Activated B cell treated with CpG ODN at 0.5 μM for 24 hours (primary cell): ENCODE measurements at regions not wholly inside any gene's neighbourhood (a gene's known extent, or its start where the extent isn't known, plus 50 kb on each side); places are given as distances from the start of the nearest gene placed in this dataset.

Experiments used
- ATAC-seq: fragments of 200-7000 bp; cut with Tn5 transposase; one replicate; pipeline ENCODE4 v1.10.0; 2021; ENCODE audit warnings: low read depth, mild to moderate bottlenecking, moderate library complexity
- CTCF ChIA-PET: fragments of 350-600 bp; sonication (Branson Sonifier 250); formaldehyde crosslinking; loops from one replicate; lab custom pipeline; 2021; ENCODE audit warnings: antibody characterized with exemption; lab: Charles Lee
- POLR2A ChIA-PET: fragments of 350-600 bp; sonication (Branson Sonifier 250); formaldehyde crosslinking; loops from one replicate; lab custom pipeline; 2021; ENCODE audit warnings: antibody characterized with exemption; lab: Charles Lee
- DNase-seq: peaks from one replicate; pipeline ENCODE4 v3.0.0; 2022
- H3K27ac Mint-ChIP-seq: one replicate; pipeline ENCODE4 v1.8.0; 2020; ENCODE audit warnings: mixed read lengths
- H3K27me3 Mint-ChIP-seq: one replicate; pipeline ENCODE4 v1.8.0; 2021; ENCODE audit warnings: mixed read lengths
- H3K36me3 Mint-ChIP-seq: one replicate; pipeline ENCODE4 v1.8.0; 2021; ENCODE audit warnings: low read depth, mixed read lengths
- H3K4me1 Mint-ChIP-seq: one replicate; pipeline ENCODE4 v1.8.0; 2021; ENCODE audit warnings: mixed read lengths
- H3K4me3 Mint-ChIP-seq: one replicate; pipeline ENCODE4 v1.8.0; 2020; ENCODE audit warnings: mild to moderate bottlenecking, mixed read lengths
- H3K9me3 Mint-ChIP-seq: one replicate; pipeline ENCODE4 v1.8.0; 2020; ENCODE audit warnings: mixed read lengths
- CTCF ChIP-seq: fragments of 200-600 bp; IDR thresholded peaks from one replicate; pipeline ENCODE4 v1.8.0; 2022; ENCODE audit warnings: antibody characterized with exemption, mild to moderate bottlenecking
- intact Hi-C: fragments of 100-400 bp; cut with micrococcal nuclease; formaldehyde crosslinking; loops from one replicate; pipeline ENCODE4 v1.15.1; 2024

- CTCF ChIA-PET, result no interaction called here
- intact Hi-C loops, result no loop called here
- no peak overlapping the region for H3K27ac Mint-ChIP-seq
- H3K36me3 Mint-ChIP-seq, result no peaks in the 10 kb centered on the region
- H3K4me1 Mint-ChIP-seq, result no peaks in the 10 kb centered on the region
- DNase-seq (no peak), ATAC-seq (no peak)
- TF ChIP-seq CTCF, result no peak
- H3K4me3 Mint-ChIP-seq, result no peak overlapping the region
- H3K27me3 Mint-ChIP-seq, result no peaks in the 10 kb centered on the region
- H3K9me3 Mint-ChIP-seq, result no peaks in the 10 kb centered on the region
- POLR2A ChIA-PET, result no interaction called here
These were observed 366.1 kb downstream of the FBXO8 start for GRCh38 chr4:173917255-173917960.

- POLR2A ChIA-PET, result no interaction called here
- Mint-ChIP-seq H3K9me3 (no peaks in the 10 kb centered on the region), H3K36me3 (no peaks in the 10 kb centered on the region), H3K27ac (no peak overlapping the region), H3K27me3 (no peaks in the 10 kb centered on the region), H3K4me3 (no peak overlapping the region), H3K4me1 (no peaks in the 10 kb centered on the region)
- CTCF ChIA-PET, result no interaction called here
- ATAC-seq (no peak), DNase-seq (no peak)
- TF ChIP-seq CTCF, result no peak
- intact Hi-C loops, result no loop called here
These were observed 370.0 kb downstream of the FBXO8 start for GRCh38 chr4:173913496-173913895.

- H3K27ac Mint-ChIP-seq, result no peak overlapping the region
- H3K9me3 Mint-ChIP-seq, result no peaks in the 10 kb centered on the region
- ATAC-seq, result no peak
- intact Hi-C loops, result no loop called here
- H3K4me3 Mint-ChIP-seq, result no peak overlapping the region
- no peaks in the 10 kb centered on the region for H3K36me3 Mint-ChIP-seq
- no peak for TF ChIP-seq CTCF
- H3K4me1 Mint-ChIP-seq, result no peaks in the 10 kb centered on the region
- ChIA-PET CTCF (no interaction called here), POLR2A (no interaction called here)
- no peak for DNase-seq
- H3K27me3 Mint-ChIP-seq, result no peaks in the 10 kb centered on the region
These were observed 371.1 kb downstream of the FBXO8 start for GRCh38 chr4:173912384-173912783.

GRCh38 chr4:173910891-173911290 lies 372.6 kb downstream of the FBXO8 start:
- ChIA-PET CTCF (no interaction called here), POLR2A (no interaction called here)
- no peaks in the 10 kb centered on the region for H3K9me3 Mint-ChIP-seq
- no peak overlapping the region for H3K4me3 Mint-ChIP-seq
- H3K27me3 Mint-ChIP-seq, result no peaks in the 10 kb centered on the region
- TF ChIP-seq CTCF, result no peak
- DNase-seq, result no peak
- H3K4me1 Mint-ChIP-seq, result no peaks in the 10 kb centered on the region
- ATAC-seq, result no peak
- H3K36me3 Mint-ChIP-seq, result no peaks in the 10 kb centered on the region
- intact Hi-C loops, result no loop called here
- no peak overlapping the region for H3K27ac Mint-ChIP-seq

- ChIA-PET POLR2A (no interaction called here), CTCF (no interaction called here)
- H3K27ac Mint-ChIP-seq, result no peak overlapping the region
- no peaks in the 10 kb centered on the region for H3K27me3 Mint-ChIP-seq
- DNase-seq (no peak), ATAC-seq (no peak)
- no peaks in the 10 kb centered on the region for H3K36me3 Mint-ChIP-seq
- intact Hi-C loops, result no loop called here
- no peak for TF ChIP-seq CTCF
- no peaks in the 10 kb centered on the region for H3K9me3 Mint-ChIP-seq
- no peaks in the 10 kb centered on the region for H3K4me1 Mint-ChIP-seq
- H3K4me3 Mint-ChIP-seq, result no peak overlapping the region
These were observed 374.2 kb downstream of the FBXO8 start for GRCh38 chr4:173909294-173909693.
